GM12878 (cell line): ENCODE measurements at regions not wholly inside any gene's neighbourhood (a gene's known extent, or its start where the extent isn't known, plus 50 kb on each side); places are given as distances from the start of the nearest gene placed in this dataset.

ENCODE experiments used
- ATAC-seq: fragments of 200-7000 bp; cut with Tn5 transposase; 3 replicates; pipeline ENCODE4 v1.9.1; 2020; ENCODE audit warnings: mild to moderate bottlenecking, moderate library complexity
- BruUV-seq: library from RNA; stranded (reverse); fragments of 400-500 nt; replicated peaks from 2 replicates; lab custom pipeline; 2021; lab: Mats Ljungman, UMichigan
- CTCF ChIA-PET: fragments of 300-600 bp; sonication (Branson Sonifier 250); formaldehyde crosslinking; extraction: SDS; loops from one replicate; lab custom pipeline; 2021; ENCODE audit warnings: inconsistent platforms; lab: Yijun Ruan, JAX
- POLR2A ChIA-PET: fragments of 350-600 bp; formaldehyde crosslinking; extraction: SDS; loops from one replicate; lab custom pipeline; 2021; ENCODE audit warnings: inconsistent platforms; lab: Charles Lee
- RAD21 ChIA-PET: fragments of 300-600 bp; sonication (Branson Sonifier 250); formaldehyde crosslinking; loops from one replicate; lab custom pipeline; 2023; ENCODE audit warnings: antibody characterized with exemption; ENCODE audit not compliant: unreplicated experiment; lab: Charles Lee
- SMC1A ChIA-PET: fragments of 300-600 bp; sonication (Branson Sonifier 250); formaldehyde crosslinking; loops from one replicate; lab custom pipeline; 2023; ENCODE audit not compliant: unreplicated experiment, uncharacterized antibody; lab: Charles Lee
- DNase-seq: peaks from one replicate; pipeline ENCODE4 v3.0.0-alpha.2; 2011; ENCODE audit warnings: low read depth, low spot score
- FAIRE-seq: peaks from 3 replicates; lab custom pipeline; 2011; peaks lifted over from hg19 to GRCh38; lab: Jason Lieb, UNC
- H2AFZ ChIP-seq: 2 replicates; pipeline ENCODE4 v1.6.0; 2011; ENCODE audit warnings: low read depth, low read length, control low read depth; ENCODE audit not compliant: control insufficient read depth
- H3K27ac ChIP-seq: 2 replicates; pipeline ENCODE4 v1.5.1; 2011; ENCODE audit warnings: control low read depth; ENCODE audit not compliant: control insufficient read depth, insufficient read depth
- H3K27me3 ChIP-seq, 2 experiments: replicated peaks in 1 of 2; 2 replicates each; pipeline versions ENCODE4 v1.6.0 to v1.6.1; 2011; ENCODE audit warnings: low read length in 1 of 2; ENCODE audit not compliant: control insufficient read depth in 2 of 2, insufficient read depth in 2 of 2
- H3K36me3 ChIP-seq, 2 experiments: 2 replicates each; pipeline ENCODE4 v1.5.1; 2011; ENCODE audit warnings: low read length in 1 of 2; ENCODE audit not compliant: control insufficient read depth in 2 of 2, insufficient read depth in 2 of 2
- H3K4me1 ChIP-seq: 2 replicates; pipeline ENCODE4 v1.6.1; 2011; ENCODE audit warnings: mild to moderate bottlenecking, low read length, moderate library complexity, mixed read lengths; ENCODE audit not compliant: control insufficient read depth, insufficient read depth
- H3K4me2 ChIP-seq: 2 replicates; pipeline ENCODE4 v1.6.0; 2011; ENCODE audit warnings: control low read depth; ENCODE audit not compliant: control insufficient read depth, insufficient read depth
- H3K4me3 ChIP-seq: fragments of 200-600 bp; sonication (generic); 2 replicates; pipeline ENCODE4 v1.5.1; 2016
- H3K79me2 ChIP-seq: 2 replicates; pipeline ENCODE4 v1.6.0; 2011; ENCODE audit warnings: low read length; ENCODE audit not compliant: control insufficient read depth, insufficient read depth
- H3K9ac ChIP-seq: 2 replicates; pipeline ENCODE4 v1.8.0; 2011; ENCODE audit warnings: low read length, control low read depth, mixed read lengths; ENCODE audit not compliant: control insufficient read depth, insufficient read depth
- H3K9me3 ChIP-seq: replicated peaks from 3 replicates; pipeline ENCODE4 v1.5.1; 2011; ENCODE audit warnings: mild to moderate bottlenecking, low read length; ENCODE audit not compliant: control insufficient read depth, insufficient read depth
- H4K20me1 ChIP-seq: 2 replicates; pipeline ENCODE4 v1.6.0; 2011; ENCODE audit not compliant: control insufficient read depth, insufficient read depth
- BACH1 ChIP-seq: fragments of 450-650 bp; IDR thresholded peaks from 2 replicates; pipeline ENCODE4 v1.6.1; 2017; ENCODE audit warnings: mild to moderate bottlenecking, borderline replicate concordance
- EGR1 ChIP-seq, 2 experiments: IDR thresholded peaks; 1 replicate in 1 of 2; 2 replicates in 1 of 2; pipeline ENCODE4 v1.6.1; 2011 to 2012; ENCODE audit warnings: low read depth in 2 of 2, low read length in 2 of 2, borderline replicate concordance in 1 of 2, mild to moderate bottlenecking in 1 of 2, moderate library complexity in 1 of 2
- LARP7 ChIP-seq: fragments of 450-650 bp; IDR thresholded peaks from 2 replicates; pipeline ENCODE4 v1.6.1; 2017; ENCODE audit warnings: mild to moderate bottlenecking
- MTA2 ChIP-seq: fragments of 450-650 bp; IDR thresholded peaks from 2 replicates; pipeline ENCODE4 v1.6.1; 2016; ENCODE audit warnings: low read depth, mild to moderate bottlenecking, moderate library complexity
- NFYA ChIP-seq: IDR thresholded peaks from 2 replicates; pipeline ENCODE4 v1.6.1; 2011; ENCODE audit warnings: low read depth, mild to moderate bottlenecking, low read length, improper control_type of control experiment, borderline replicate concordance
- POU2F2 ChIP-seq: IDR thresholded peaks from 3 replicates; pipeline ENCODE4 v1.6.1; 2011; ENCODE audit warnings: low read depth, mild to moderate bottlenecking, low read length, borderline replicate concordance
- SIX5 ChIP-seq: IDR thresholded peaks from 2 replicates; pipeline ENCODE4 v1.6.1; 2011; ENCODE audit warnings: mild to moderate bottlenecking, low read depth, low read length, moderate library complexity; ENCODE audit not compliant: severe bottlenecking
- SMARCA5 ChIP-seq: fragments of 450-650 bp; IDR thresholded peaks from 2 replicates; pipeline ENCODE4 v1.6.1; 2017; ENCODE audit warnings: mild to moderate bottlenecking
- TCF12 ChIP-seq: IDR thresholded peaks from 2 replicates; pipeline ENCODE4 v1.6.1; 2011; ENCODE audit warnings: low read depth, mild to moderate bottlenecking, low read length
- TCF7 ChIP-seq: IDR thresholded peaks from 2 replicates; pipeline ENCODE4 v1.6.1; 2014; ENCODE audit warnings: antibody characterized with exemption, borderline replicate concordance
- in situ Hi-C: fragments of 300-500 bp; cut with MboI; formaldehyde crosslinking; loops from 9 replicates; pipeline ENCODE4 v1.14.3; 2018; ENCODE audit warnings: mixed read lengths
- intact Hi-C: fragments of 100-400 bp; cut with micrococcal nuclease; formaldehyde crosslinking; loops from one replicate; pipeline ENCODE4 v1.14.2; 2022; ENCODE audit not compliant: unreplicated experiment
- TF ChIP-seq, protein P1 (sequence below): IDR thresholded peaks from 2 replicates; pipeline ENCODE4 v1.6.1; 2011; ENCODE audit warnings: low read depth, low read length, improper control_type of control experiment, borderline replicate concordance
- TF ChIP-seq, protein P2 (sequence below): IDR thresholded peaks from 2 replicates; pipeline ENCODE4 v1.6.1; 2011; ENCODE audit warnings: borderline replicate concordance, low read depth, mild to moderate bottlenecking, moderate library complexity, mixed read lengths, low read length; ENCODE audit not compliant: insufficient read depth; ENCODE audit errors: extremely low read length
- TF ChIP-seq, protein P3 (sequence below): IDR thresholded peaks from 2 replicates; pipeline ENCODE4 v1.6.1; 2012; ENCODE audit warnings: low read depth, low read length, improper control_type of control experiment

DNA sequence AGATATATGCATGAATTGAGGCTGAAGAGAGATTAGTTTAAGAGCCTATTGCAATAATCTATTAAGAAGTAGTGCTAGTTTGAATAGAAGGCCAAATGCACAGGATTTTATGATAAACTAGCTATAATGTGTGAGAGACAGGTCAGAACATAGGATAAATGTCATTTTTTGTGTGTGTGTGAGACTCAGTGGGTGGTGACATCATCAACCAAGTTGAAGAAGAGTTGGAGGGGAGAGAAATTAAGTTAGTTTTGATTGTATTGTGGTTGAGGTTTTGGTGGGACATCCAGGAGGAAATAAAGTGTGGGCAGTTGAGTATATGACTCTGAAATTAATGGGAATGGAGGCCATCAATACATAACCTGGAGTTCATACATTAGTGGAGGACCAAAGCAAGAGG is 320.1 kb upstream of the CWC22 start:
- H3K27ac ChIP-seq = no peak overlapping the region
- no peaks in the 10 kb centered on the region for H3K4me1 ChIP-seq
- ChIA-PET CTCF (no interaction called here), SMC1A (no interaction called here), RAD21 (no interaction called here), POLR2A (no interaction called here)
- intact Hi-C loops = no loop called here
- no peaks in the 10 kb centered on the region for H3K27me3 ChIP-seq
- no peak overlapping the region for H2AFZ ChIP-seq
- no peak overlapping the region for H3K4me2 ChIP-seq
- H3K4me3 ChIP-seq = no peak overlapping the region
- in situ Hi-C loops = no loop called here
- BruUV-seq = no TSS peak
- H3K79me2 ChIP-seq = no peaks in the 10 kb centered on the region
- no peaks in the 10 kb centered on the region for H4K20me1 ChIP-seq
- H3K9ac ChIP-seq = no peak overlapping the region
- ATAC-seq = no peak
- no peaks in the 10 kb centered on the region for H3K36me3 ChIP-seq
- no peaks in the 10 kb centered on the region for H3K9me3 ChIP-seq
- no peak for FAIRE-seq
- no peak for TF ChIP-seq SMARCA5
- TF ChIP-seq, protein P1, sequence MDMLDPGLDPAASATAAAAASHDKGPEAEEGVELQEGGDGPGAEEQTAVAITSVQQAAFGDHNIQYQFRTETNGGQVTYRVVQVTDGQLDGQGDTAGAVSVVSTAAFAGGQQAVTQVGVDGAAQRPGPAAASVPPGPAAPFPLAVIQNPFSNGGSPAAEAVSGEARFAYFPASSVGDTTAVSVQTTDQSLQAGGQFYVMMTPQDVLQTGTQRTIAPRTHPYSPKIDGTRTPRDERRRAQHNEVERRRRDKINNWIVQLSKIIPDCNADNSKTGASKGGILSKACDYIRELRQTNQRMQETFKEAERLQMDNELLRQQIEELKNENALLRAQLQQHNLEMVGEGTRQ = no peak
- no peak for TF ChIP-seq TCF12
- TF ChIP-seq, protein P2, sequence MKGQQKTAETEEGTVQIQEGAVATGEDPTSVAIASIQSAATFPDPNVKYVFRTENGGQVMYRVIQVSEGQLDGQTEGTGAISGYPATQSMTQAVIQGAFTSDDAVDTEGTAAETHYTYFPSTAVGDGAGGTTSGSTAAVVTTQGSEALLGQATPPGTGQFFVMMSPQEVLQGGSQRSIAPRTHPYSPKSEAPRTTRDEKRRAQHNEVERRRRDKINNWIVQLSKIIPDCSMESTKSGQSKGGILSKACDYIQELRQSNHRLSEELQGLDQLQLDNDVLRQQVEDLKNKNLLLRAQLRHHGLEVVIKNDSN = no peak
- no peak for TF ChIP-seq TCF7
- TF ChIP-seq BACH1 = no peak
- TF ChIP-seq, protein P3, sequence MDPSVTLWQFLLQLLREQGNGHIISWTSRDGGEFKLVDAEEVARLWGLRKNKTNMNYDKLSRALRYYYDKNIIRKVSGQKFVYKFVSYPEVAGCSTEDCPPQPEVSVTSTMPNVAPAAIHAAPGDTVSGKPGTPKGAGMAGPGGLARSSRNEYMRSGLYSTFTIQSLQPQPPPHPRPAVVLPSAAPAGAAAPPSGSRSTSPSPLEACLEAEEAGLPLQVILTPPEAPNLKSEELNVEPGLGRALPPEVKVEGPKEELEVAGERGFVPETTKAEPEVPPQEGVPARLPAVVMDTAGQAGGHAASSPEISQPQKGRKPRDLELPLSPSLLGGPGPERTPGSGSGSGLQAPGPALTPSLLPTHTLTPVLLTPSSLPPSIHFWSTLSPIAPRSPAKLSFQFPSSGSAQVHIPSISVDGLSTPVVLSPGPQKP = no peak
- TF ChIP-seq MTA2 = no peak
- TF ChIP-seq SIX5 = no peak
- no peak for TF ChIP-seq EGR1 (IDR thresholded peaks at IDR 0.05; ENCODE audit: borderline replicate concordance in 1 of 2, low read depth in 2 of 2, low read length in 2 of 2)
- no peak for TF ChIP-seq NFYA
- TF ChIP-seq LARP7 = no peak
- no peak for TF ChIP-seq POU2F2
- no peak for DNase-seq
